SU-DHL-6 (cell line): ENCODE measurements at regions not wholly inside any gene's neighbourhood (a gene's known extent, or its start where the extent isn't known, plus 50 kb on each side); places are given as distances from the start of the nearest gene placed in this dataset.
"Not testable (repeated sequence)": the region's sequence is repeated elsewhere in the genome, so short reads cannot be mapped to it uniquely, and the experiment has no call there.

Experiments used
- CTCF ChIP-seq: fragments of 200-600 bp; sonication (generic); IDR thresholded peaks from one replicate; pipeline ENCODE4 v1.5.1; 2017; ENCODE audit warnings: antibody characterized with exemption, mild to moderate bottlenecking, low read length, moderate library complexity; ENCODE audit not compliant: insufficient read depth, poor library complexity, severe bottlenecking
- EZH2phosphoT487 ChIP-seq: fragments of 200-600 bp; sonication (generic), shearing (Covaris generic); conservative IDR thresholded peaks from 2 replicates; pipeline ENCODE4 v1.6.1; 2018; ENCODE audit warnings: mild to moderate bottlenecking, antibody characterized with exemption, low read length, moderate library complexity, mixed read lengths

- TF ChIP-seq CTCF, EZH2phosphoT487: not testable (repeated sequence)
Observed at GRCh38 chr9:64870594-64870993, 414.4 kb downstream of the FOXD4L5 start.
